ENCODE measurements at regions not wholly inside any gene's neighbourhood (a gene's known extent, or its start where the extent isn't known, plus 50 kb on each side); places are given as distances from the start of the nearest gene placed in this dataset.

GRCh38 chr3:109923431-109923830, 586.1 kb upstream of the DPPA4 start:
- no peak for FAIRE-seq
- DNase-seq (ENCODE audit: insufficient read length) = no peak
- TF ChIP-seq POLR2A (IDR thresholded peaks at IDR 0.05; ENCODE audit: low read depth, low read length) (no peak), TAF1 (IDR thresholded peaks at IDR 0.05; ENCODE audit: borderline replicate concordance, low read depth, low read length) (no peak), POLR2AphosphoS5 (IDR thresholded peaks at IDR 0.05; ENCODE audit: low read depth, low read length) (no peak)

DNA sequence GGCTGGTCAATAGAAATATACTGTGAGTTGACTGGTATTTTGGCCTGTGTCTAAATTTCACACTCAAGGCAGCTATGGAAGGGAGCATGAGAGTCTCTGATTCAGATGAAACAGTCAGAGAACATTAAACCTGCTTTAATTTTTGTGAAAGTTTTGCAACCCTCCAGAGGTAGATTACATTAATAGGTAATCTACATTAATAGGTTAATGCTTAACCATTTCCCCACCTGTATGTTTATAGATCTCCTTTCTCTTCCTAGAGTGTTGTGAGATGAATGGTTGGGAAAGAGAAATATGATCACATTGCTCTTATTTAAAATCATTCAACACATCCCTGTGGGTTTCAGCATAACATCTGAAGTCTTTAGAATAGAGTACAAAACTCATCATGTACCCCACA, 586.9 kb upstream of the DPPA4 start:
- no peak for FAIRE-seq
- DNase-seq (ENCODE audit: insufficient read length) = no peak
- TF ChIP-seq POLR2A (IDR thresholded peaks at IDR 0.05; ENCODE audit: low read depth, low read length) (no peak), POLR2AphosphoS5 (IDR thresholded peaks at IDR 0.05; ENCODE audit: low read depth, low read length) (no peak), TAF1 (IDR thresholded peaks at IDR 0.05; ENCODE audit: borderline replicate concordance, low read depth, low read length) (no peak)

DNA sequence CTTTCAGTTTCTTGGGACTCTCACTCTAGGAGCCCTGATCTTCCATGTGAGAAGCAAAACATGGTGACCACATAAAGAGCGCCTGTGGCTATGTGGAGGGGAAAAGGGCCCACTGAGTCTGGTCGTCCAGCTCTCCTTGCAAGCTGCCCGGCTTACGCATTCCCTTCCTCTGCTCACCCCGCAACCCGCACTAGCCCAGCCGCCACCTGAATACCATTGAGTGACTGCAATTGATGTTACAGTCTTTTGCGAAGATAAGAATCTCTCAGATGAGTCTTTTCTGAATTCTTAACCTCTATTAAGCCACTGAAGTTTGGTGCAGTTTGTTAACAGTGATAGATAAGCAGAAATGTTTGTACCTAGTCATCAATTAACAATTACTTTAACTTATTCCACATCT, 589.0 kb upstream of the DPPA4 start:
- no peak for FAIRE-seq
- TF ChIP-seq POLR2AphosphoS5 (IDR thresholded peaks at IDR 0.05; ENCODE audit: low read depth, low read length) = no peak
- no peak for TF ChIP-seq TAF1 (IDR thresholded peaks at IDR 0.05; ENCODE audit: borderline replicate concordance, low read depth, low read length)
- TF ChIP-seq POLR2A (IDR thresholded peaks at IDR 0.05; ENCODE audit: low read depth, low read length) = no peak
- no peak for DNase-seq (ENCODE audit: insufficient read length)

DNA sequence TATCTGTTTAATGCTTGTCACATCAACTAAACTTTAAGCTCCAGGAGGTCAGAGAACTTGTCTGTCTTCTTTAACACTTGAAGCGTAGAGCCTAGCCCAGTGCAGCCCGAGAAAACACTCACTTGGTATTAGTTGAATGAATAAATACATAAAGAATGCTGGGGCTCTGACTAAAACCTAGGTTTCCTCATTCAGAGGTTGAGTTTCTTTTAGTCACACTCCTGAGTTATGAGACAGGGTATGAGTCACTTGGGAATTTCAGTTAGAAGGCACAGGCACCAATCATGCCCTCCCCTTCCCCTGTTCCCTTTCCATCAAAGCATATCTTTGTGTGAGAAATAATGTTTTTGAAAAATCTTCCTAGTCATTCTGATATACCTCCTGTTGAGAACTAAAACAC, 589.8 kb upstream of the DPPA4 start:
- FAIRE-seq (no peak), DNase-seq (ENCODE audit: insufficient read length) (no peak)
- TF ChIP-seq TAF1 (IDR thresholded peaks at IDR 0.05; ENCODE audit: borderline replicate concordance, low read depth, low read length) (no peak), POLR2A (IDR thresholded peaks at IDR 0.05; ENCODE audit: low read depth, low read length) (no peak), POLR2AphosphoS5 (IDR thresholded peaks at IDR 0.05; ENCODE audit: low read depth, low read length) (no peak)

DNA sequence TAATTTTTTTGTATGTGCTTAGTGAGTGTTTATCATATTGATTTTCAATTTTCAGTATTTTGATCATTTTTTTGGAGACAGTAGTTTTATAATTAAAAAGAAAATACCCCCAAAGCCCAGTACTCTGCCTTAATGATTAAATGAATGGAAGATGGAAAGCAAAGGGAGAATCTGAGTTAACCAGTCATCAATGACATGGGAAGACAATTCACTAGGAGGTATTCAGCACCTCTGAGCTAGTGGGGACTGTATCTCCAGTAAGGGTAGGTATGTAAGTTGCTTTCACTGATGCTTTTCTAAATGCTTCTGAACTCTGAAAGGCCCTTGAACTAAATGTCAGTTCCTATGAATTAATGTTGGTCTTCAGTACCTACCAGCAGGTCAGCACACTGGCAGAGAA, 590.4 kb upstream of the DPPA4 start:
- DNase-seq (ENCODE audit: insufficient read length) = no peak
- FAIRE-seq = no peak
- TF ChIP-seq POLR2AphosphoS5 (IDR thresholded peaks at IDR 0.05; ENCODE audit: low read depth, low read length) = no peak
- TF ChIP-seq POLR2A (IDR thresholded peaks at IDR 0.05; ENCODE audit: low read depth, low read length) = no peak
- TF ChIP-seq TAF1 (IDR thresholded peaks at IDR 0.05; ENCODE audit: borderline replicate concordance, low read depth, low read length) = no peak

- no peak for TF ChIP-seq POLR2A (IDR thresholded peaks at IDR 0.05; ENCODE audit: low read depth, low read length)
- no peak for TF ChIP-seq TAF1 (IDR thresholded peaks at IDR 0.05; ENCODE audit: borderline replicate concordance, low read depth, low read length)
- no peak for TF ChIP-seq POLR2AphosphoS5 (IDR thresholded peaks at IDR 0.05; ENCODE audit: low read depth, low read length)
- DNase-seq (ENCODE audit: insufficient read length) (no peak), FAIRE-seq (no peak)
These were observed 593.2 kb upstream of the DPPA4 start for GRCh38 chr3:109930582-109930981.

DNA sequence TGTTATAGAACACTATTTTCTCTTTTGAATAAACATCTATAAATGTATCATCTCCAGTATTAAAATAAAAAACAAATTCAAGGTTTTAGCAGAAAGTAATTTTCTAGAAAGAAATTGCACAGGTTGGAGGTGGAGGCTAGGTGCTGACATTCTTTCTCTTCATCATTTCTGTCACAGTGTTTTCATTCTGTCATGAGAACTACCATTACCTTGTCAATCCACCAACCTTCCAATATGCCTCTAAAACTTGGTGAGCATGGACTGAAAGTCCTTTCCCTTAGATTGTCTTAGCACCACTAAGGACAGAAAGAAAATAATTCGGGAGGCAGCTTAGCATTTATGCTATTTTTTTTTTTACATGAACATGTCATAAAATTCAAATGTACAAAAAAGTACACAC, 596.2 kb upstream of the DPPA4 start:
- DNase-seq (ENCODE audit: insufficient read length) (no peak), FAIRE-seq (no peak)

DNA sequence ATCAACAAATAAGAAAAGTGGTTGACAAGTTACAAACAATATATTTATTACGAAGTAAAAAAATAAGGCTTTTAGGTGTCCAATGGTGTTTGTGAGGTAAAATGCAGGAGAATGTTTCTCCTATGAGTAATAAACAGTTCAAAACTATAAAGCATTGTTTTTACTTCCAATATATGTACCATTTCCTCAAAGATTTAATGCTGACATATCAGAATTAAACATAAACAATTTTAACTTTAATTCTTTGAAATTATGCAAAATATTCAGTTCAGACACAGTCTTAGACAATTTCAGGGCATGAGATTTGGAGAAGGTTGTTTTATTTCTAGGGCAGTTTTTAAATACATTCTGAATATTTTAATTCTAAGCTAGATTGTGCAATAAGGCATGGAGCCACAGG, 602.5 kb upstream of the DPPA4 start:
- no peak for FAIRE-seq
- DNase-seq (ENCODE audit: insufficient read length) = no peak
- TF ChIP-seq POLR2A (IDR thresholded peaks at IDR 0.05; ENCODE audit: low read depth, low read length) (no peak), TAF1 (IDR thresholded peaks at IDR 0.05; ENCODE audit: borderline replicate concordance, low read depth, low read length) (no peak), POLR2AphosphoS5 (IDR thresholded peaks at IDR 0.05; ENCODE audit: low read depth, low read length) (no peak)

More for the DNA sequence above, 596.2 kb upstream of the DPPA4 start:
- TF ChIP-seq POLR2A (IDR thresholded peaks at IDR 0.05; ENCODE audit: low read depth, low read length) = no peak
- no peak for TF ChIP-seq POLR2AphosphoS5 (IDR thresholded peaks at IDR 0.05; ENCODE audit: low read depth, low read length)
- no peak for TF ChIP-seq TAF1 (IDR thresholded peaks at IDR 0.05; ENCODE audit: borderline replicate concordance, low read depth, low read length)

GRCh38 chr3:109943181-109943580, 605.8 kb upstream of the DPPA4 start:
- TF ChIP-seq POLR2A (IDR thresholded peaks at IDR 0.05; ENCODE audit: low read depth, low read length) = no peak
- TF ChIP-seq TAF1 (IDR thresholded peaks at IDR 0.05; ENCODE audit: borderline replicate concordance, low read depth, low read length) = no peak
- TF ChIP-seq POLR2AphosphoS5 (IDR thresholded peaks at IDR 0.05; ENCODE audit: low read depth, low read length) = no peak
- DNase-seq (ENCODE audit: insufficient read length) = no peak
- no peak for FAIRE-seq

DNA sequence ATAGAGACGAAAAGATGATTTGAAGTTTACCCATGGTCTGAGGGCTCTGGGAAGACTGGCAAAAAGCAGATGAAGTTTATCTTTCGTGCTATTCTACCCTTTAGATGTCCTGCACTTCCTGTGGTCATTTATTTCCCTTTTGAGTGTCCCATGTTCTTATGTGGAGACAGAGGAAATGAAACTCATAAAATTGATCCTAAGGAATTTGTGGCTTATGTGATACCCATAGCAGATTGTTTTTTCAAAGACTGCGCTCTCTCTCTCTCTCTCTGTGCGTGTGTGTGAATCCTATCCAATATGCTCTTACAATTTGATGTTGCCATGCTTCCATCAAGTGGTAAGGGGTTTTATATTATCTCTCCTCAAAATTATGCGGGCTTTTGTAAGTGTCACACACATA, 607.5 kb upstream of the DPPA4 start:
- no peak for TF ChIP-seq POLR2A (IDR thresholded peaks at IDR 0.05; ENCODE audit: low read depth, low read length)
- no peak for TF ChIP-seq POLR2AphosphoS5 (IDR thresholded peaks at IDR 0.05; ENCODE audit: low read depth, low read length)
- TF ChIP-seq TAF1 (IDR thresholded peaks at IDR 0.05; ENCODE audit: borderline replicate concordance, low read depth, low read length) = no peak
- FAIRE-seq (no peak), DNase-seq (ENCODE audit: insufficient read length) (no peak)

DNA sequence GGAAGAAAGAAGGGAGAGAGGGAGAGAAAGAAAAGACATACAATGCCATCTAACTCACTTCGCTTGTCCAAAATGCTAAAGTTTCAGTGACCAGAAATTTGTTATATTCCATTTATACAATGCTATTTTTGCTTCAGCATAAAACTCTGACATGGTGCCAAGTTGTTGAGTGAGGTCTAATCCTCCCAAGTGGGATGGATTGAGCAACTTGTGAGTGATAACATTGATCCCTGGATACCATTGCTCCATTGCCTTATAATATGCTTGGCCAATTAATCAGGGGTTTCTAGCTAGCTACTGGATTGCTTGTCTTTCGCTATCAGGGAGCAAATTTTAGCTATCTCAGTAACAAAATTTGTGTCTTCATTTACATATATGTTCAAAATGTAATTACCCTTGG, 615.6 kb upstream of the DPPA4 start:
- no peak for DNase-seq (ENCODE audit: insufficient read length)
- FAIRE-seq = no peak
- no peak for TF ChIP-seq TAF1 (IDR thresholded peaks at IDR 0.05; ENCODE audit: borderline replicate concordance, low read depth, low read length)
- TF ChIP-seq POLR2A (IDR thresholded peaks at IDR 0.05; ENCODE audit: low read depth, low read length) = no peak
- TF ChIP-seq POLR2AphosphoS5 (IDR thresholded peaks at IDR 0.05; ENCODE audit: low read depth, low read length) = no peak

DNA sequence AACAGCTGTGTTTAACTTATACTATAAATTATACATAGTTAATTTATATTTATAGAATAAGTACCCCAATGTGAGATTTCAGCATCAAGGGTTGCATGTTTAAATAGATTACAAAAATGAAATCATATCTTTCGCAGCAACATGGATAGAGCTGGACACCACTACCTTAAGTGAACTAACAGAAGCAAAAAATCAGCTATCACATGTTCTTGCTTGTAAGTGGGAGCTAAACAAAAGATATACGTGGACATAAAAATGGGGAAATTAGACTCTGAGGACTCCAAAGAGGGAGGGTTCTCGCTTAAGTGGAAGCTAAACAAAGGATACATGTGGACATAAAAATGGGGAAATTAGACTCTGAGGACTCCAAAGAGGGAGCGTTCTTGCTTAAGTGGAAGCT, 626.5 kb upstream of the DPPA4 start:
- DNase-seq (ENCODE audit: insufficient read length) (no peak), FAIRE-seq (no peak)
- TF ChIP-seq TAF1 (IDR thresholded peaks at IDR 0.05; ENCODE audit: borderline replicate concordance, low read depth, low read length) (no peak), POLR2A (IDR thresholded peaks at IDR 0.05; ENCODE audit: low read depth, low read length) (no peak), POLR2AphosphoS5 (IDR thresholded peaks at IDR 0.05; ENCODE audit: low read depth, low read length) (no peak)

- no peak for DNase-seq (ENCODE audit: insufficient read length)
- no peak for FAIRE-seq
- TF ChIP-seq TAF1 (IDR thresholded peaks at IDR 0.05; ENCODE audit: borderline replicate concordance, low read depth, low read length) = no peak
- no peak for TF ChIP-seq POLR2AphosphoS5 (IDR thresholded peaks at IDR 0.05; ENCODE audit: low read depth, low read length)
- no peak for TF ChIP-seq POLR2A (IDR thresholded peaks at IDR 0.05; ENCODE audit: low read depth, low read length)
These were observed 636.4 kb upstream of the DPPA4 start for GRCh38 chr3:109973733-109974132.

All from GM12892 (cell line).